Stimulated activated naive CD8-positive, alpha-beta T cell treated with anti-CD3 and anti-CD28 coated beads, Interleukin-15, Interleukin-2, amounts not matched to agents 100 ng/mL and 50 ng/mL, for 24 hours (primary cell): ENCODE measurements at regions not wholly inside any gene's neighbourhood (a gene's known extent, or its start where the extent isn't known, plus 50 kb on each side); places are given as distances from the start of the nearest gene placed in this dataset.

ENCODE experiments used
- H3K27ac Mint-ChIP-seq: one replicate; pipeline ENCODE4 v1.8.0; 2021; ENCODE audit warnings: mild to moderate bottlenecking, mixed read lengths
- H3K27me3 Mint-ChIP-seq: one replicate; pipeline ENCODE4 v1.8.0; 2021; ENCODE audit warnings: mixed read lengths
- H3K36me3 Mint-ChIP-seq: one replicate; pipeline ENCODE4 v1.8.0; 2021; ENCODE audit warnings: low read depth, mixed read lengths
- H3K4me1 Mint-ChIP-seq: one replicate; pipeline ENCODE4 v1.8.0; 2021; ENCODE audit warnings: low read depth, mixed read lengths
- H3K4me3 Mint-ChIP-seq: one replicate; pipeline ENCODE4 v1.8.0; 2021; ENCODE audit warnings: mild to moderate bottlenecking, mixed read lengths
- H3K9me3 Mint-ChIP-seq: one replicate; pipeline ENCODE4 v1.8.0; 2021; ENCODE audit warnings: mixed read lengths

DNA sequence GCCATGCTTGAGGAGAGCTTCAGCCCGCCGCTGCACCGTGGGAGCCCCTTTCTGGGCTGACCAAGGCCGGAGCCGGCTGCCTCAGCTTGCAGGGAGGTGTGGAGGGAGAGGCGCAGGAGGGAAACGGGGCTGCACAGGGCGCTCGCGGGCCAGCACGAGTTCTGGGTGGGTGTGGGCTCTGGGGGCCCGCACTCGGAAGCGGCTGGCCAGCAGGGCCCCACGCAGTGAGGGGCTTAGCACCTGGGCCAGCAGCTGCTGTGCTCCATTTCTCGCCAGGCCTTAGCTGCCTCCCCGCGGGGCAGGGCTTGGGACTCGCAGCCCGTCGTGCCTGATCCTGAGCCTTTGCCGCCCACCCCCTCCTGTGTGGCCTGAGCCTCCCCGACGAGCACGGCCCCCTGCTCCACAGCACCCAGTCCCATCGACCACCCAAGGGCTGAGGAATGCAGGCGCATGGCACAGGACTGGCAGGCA is 1554.0 kb downstream of the KCNT2 start:
- Mint-ChIP-seq H3K36me3 (no peaks in the 10 kb centered on the region), H3K27ac (no peak overlapping the region), H3K9me3 (peaks cover 6% of the 10 kb centered on the region), H3K4me3 (no peak overlapping the region), H3K27me3 (no peaks in the 10 kb centered on the region), H3K4me1 (peaks cover 3% of the 10 kb centered on the region)

DNA sequence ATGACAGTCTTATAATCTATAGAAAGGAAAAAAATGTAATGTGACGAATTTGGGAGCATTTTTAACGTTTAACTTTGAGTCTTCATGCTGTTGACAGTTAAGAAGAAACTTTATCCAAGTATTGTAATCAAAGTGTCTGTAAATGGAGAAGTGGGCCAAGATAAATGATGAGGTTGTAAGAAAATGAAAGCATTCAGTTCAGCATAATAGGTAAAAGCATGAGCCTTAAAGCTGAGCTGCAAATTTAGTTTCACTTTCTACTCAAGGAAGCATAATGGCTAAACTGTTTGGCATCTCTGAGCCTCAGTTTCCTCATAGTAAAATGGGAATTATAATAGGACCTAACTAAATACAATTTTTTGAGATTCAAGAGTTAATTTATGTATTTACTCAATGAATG is 1554.8 kb downstream of the KCNT2 start:
- Mint-ChIP-seq H3K9me3 (peaks cover 6% of the 10 kb centered on the region), H3K27ac (no peak overlapping the region), H3K36me3 (no peaks in the 10 kb centered on the region)

DNA sequence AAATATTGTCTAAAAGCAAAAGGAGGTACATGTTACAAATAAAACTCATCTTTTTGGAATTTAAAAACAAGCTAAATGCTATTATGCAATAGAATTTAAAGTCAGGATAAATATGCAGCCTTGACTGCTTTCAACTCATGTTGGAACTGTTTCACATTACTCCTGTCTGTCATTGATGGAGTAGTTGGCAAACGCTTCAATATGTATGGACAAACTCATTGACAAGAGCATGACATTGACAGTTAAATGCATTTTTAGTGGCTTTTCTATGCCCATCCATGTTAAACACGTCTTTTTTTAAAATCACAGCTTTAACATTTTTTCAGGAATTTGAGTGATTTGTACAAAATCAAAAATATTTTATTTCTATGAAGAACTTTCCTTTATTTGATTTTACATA is 1560.5 kb downstream of the KCNT2 start:
- H3K9me3 Mint-ChIP-seq: peaks cover 4% of the 10 kb centered on the region
- H3K27ac Mint-ChIP-seq: no peak overlapping the region
- H3K27me3 Mint-ChIP-seq: no peaks in the 10 kb centered on the region
- no peak overlapping the region for H3K4me3 Mint-ChIP-seq
- H3K4me1 Mint-ChIP-seq: no peaks in the 10 kb centered on the region
- no peaks in the 10 kb centered on the region for H3K36me3 Mint-ChIP-seq

More for the DNA sequence above, 1554.8 kb downstream of the KCNT2 start:
- H3K27me3 Mint-ChIP-seq: no peaks in the 10 kb centered on the region
- H3K4me3 Mint-ChIP-seq: no peak overlapping the region
- H3K4me1 Mint-ChIP-seq: peaks cover 3% of the 10 kb centered on the region

DNA sequence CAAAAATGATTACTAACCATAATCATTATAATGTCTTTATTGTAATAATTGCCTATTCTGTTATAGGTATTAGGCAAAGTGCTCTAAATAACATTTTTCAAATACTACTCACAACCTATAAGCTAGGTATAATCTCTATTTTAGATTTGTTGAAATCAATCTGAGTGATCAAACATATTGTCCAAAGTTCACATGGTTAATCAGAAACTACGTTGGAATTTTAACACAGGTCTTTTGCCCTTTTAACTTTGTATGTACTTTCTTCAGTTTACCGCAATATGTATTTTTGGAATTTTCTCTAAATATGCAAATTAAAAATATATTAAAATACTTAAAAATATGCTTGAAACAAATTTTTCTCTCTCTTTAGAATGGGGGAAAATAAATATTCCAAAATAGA is 1563.2 kb downstream of the KCNT2 start:
- Mint-ChIP-seq H3K36me3 (no peaks in the 10 kb centered on the region), H3K27ac (no peak overlapping the region), H3K4me1 (no peaks in the 10 kb centered on the region), H3K4me3 (no peak overlapping the region), H3K27me3 (no peaks in the 10 kb centered on the region), H3K9me3 (peaks cover 4% of the 10 kb centered on the region)

DNA sequence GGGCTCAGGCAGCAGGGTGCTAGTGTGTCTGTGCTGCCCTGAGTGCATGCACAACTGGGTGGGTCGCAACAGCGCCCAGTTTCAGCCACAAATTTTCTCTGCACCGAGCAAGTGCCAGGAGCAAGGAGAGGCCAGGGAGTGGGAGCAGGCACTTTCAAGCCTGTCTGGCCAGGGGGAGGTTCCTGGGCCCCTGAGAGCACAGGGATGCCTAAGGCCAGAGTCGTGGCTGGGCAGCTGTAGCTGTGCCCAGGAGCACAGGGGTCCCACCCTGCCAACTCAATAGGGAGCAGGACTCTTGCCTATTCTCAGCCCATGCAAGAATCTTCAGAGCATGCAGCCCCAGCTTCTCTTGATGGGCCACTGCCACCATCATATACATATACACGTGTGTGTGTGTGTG is 1577.4 kb downstream of the KCNT2 start:
- Mint-ChIP-seq H3K4me3 (no peak overlapping the region), H3K4me1 (no peaks in the 10 kb centered on the region), H3K27ac (no peak overlapping the region), H3K27me3 (no peaks in the 10 kb centered on the region), H3K9me3 (peaks cover 4% of the 10 kb centered on the region), H3K36me3 (no peaks in the 10 kb centered on the region)

DNA sequence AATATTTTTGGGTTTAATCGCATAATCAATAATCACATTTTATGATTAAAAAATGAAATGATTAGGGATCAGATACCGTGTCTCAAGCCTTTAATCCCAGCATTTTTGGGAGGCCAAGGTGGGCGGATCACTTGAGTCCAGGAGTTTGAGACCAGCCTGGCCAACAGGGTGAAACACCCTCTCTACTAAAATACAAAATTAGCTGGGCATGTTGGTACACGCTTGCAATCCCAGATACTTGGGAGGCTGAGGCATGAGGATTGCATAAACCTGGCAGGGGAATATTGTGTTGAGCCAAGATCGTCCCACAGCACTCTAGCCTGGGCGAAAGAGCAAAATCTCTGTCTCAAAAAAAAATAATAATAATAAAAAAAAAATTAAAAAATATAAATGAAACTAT is 1581.4 kb downstream of the KCNT2 start:
- Mint-ChIP-seq H3K9me3 (peaks cover 4% of the 10 kb centered on the region), H3K27me3 (no peaks in the 10 kb centered on the region), H3K36me3 (no peaks in the 10 kb centered on the region), H3K4me1 (no peaks in the 10 kb centered on the region), H3K27ac (no peak overlapping the region), H3K4me3 (no peak overlapping the region)

DNA sequence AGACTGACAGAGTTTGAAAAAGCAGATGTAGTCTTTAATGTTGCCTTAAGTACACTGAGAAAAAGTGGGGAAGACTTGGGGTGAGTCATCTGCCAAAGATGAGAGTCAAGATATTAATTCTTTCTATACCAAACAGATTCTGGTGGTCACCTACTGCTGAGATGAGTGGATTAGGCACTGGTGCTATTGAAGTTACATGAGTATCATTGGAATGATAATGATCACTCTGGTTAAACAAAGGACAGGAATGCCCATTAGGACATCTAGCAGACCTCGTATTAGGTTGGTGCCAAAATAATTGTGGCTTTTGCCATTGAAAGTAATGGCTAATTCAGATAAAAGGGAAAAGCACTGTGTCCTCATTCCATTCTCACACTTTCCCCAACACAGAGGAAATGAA is 1588.9 kb downstream of the KCNT2 start:
- Mint-ChIP-seq H3K9me3 (no peaks in the 10 kb centered on the region), H3K4me3 (no peak overlapping the region), H3K36me3 (no peaks in the 10 kb centered on the region), H3K27me3 (no peaks in the 10 kb centered on the region), H3K27ac (no peak overlapping the region), H3K4me1 (no peaks in the 10 kb centered on the region)

DNA sequence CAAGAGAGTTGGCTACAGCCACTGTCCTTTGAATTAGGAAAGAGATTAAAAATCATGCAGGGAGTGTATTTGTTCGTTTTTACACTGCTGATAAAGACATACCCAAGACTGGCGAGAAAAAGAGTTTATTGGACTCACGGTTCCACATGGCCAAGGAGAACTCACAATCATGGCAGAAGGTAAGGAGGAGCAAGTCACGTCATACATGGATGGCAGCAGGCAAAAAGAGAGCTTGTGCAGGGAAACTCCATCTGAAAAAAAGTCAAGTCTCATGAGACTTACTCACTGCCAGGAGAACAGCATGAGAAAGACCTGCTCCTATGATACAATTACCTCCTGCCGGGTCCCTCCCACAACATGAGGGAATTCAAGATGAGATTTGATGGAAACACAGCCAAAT is 1595.2 kb downstream of the KCNT2 start:
- H3K4me3 Mint-ChIP-seq: no peak overlapping the region
- no peaks in the 10 kb centered on the region for H3K27me3 Mint-ChIP-seq
- no peaks in the 10 kb centered on the region for H3K4me1 Mint-ChIP-seq
- peaks cover 3% of the 10 kb centered on the region for H3K9me3 Mint-ChIP-seq
- H3K36me3 Mint-ChIP-seq: no peaks in the 10 kb centered on the region
- H3K27ac Mint-ChIP-seq: no peak overlapping the region

DNA sequence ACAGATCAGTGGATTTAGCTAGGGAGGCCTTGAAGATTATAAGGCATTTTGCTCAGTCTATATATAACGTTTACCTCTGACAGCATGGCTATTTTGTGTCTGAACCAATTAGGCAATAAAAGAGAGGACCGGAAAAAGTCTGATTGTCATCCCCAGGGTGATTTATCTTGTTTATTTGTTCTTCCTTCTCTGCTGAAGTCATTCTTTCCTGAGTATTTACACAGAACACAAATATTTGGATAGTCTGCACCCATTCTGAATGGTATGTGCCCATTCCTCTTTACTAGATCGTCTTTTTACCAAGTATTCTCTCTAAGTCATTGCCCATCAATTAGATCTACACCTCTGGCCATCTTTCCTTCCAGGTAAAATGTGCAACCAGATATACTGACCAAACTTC is 1602.9 kb downstream of the KCNT2 start:
- no peaks in the 10 kb centered on the region for H3K4me1 Mint-ChIP-seq
- no peak overlapping the region for H3K27ac Mint-ChIP-seq
- H3K27me3 Mint-ChIP-seq: no peaks in the 10 kb centered on the region
- H3K9me3 Mint-ChIP-seq: no peaks in the 10 kb centered on the region
- H3K4me3 Mint-ChIP-seq: no peak overlapping the region
- no peaks in the 10 kb centered on the region for H3K36me3 Mint-ChIP-seq

DNA sequence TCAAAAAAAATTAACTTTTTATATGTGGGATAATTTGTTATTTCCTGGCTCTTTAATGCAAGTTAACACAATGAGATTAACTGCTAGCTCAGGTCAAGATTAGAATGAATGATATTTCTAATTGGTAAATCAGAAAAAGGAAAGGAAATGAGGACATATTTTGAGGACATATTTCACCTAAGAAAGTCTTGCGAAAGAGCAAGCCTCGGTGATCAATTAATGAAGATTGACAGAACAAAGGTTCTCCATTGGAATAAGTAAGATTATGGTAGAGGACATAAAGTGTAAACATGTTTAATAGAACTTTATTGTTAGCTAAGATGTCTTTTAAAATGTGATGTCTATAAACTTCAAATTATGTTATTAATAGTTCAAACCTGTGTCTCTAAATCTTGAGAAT is 1617.8 kb downstream of the KCNT2 start:
- no peaks in the 10 kb centered on the region for H3K9me3 Mint-ChIP-seq
- H3K4me1 Mint-ChIP-seq: no peaks in the 10 kb centered on the region
- H3K4me3 Mint-ChIP-seq: no peak overlapping the region
- H3K27me3 Mint-ChIP-seq: no peaks in the 10 kb centered on the region
- H3K36me3 Mint-ChIP-seq: no peaks in the 10 kb centered on the region
- H3K27ac Mint-ChIP-seq: no peak overlapping the region

DNA sequence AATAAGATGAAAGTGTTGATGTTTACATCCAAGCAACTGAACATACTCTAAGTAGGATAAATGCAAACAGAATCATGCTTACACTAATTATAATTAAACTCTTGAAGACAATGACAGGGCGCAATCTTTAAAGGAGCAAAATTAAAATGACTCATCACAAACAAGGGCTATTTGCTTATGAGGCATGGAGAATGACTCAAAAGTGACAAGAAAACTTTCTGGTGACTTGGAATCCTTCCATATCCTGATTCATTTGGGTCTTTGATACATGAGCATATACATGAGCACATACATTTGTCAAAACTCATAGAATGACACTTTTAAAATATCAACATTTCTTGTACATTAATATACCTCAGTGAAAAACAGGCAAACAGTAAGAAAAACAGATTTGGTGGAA is 1632.3 kb downstream of the KCNT2 start:
- no peak overlapping the region for H3K4me3 Mint-ChIP-seq
- no peaks in the 10 kb centered on the region for H3K27me3 Mint-ChIP-seq
- no peak overlapping the region for H3K27ac Mint-ChIP-seq
- H3K4me1 Mint-ChIP-seq: no peaks in the 10 kb centered on the region
- peaks cover 5% of the 10 kb centered on the region for H3K9me3 Mint-ChIP-seq
- H3K36me3 Mint-ChIP-seq: no peaks in the 10 kb centered on the region

DNA sequence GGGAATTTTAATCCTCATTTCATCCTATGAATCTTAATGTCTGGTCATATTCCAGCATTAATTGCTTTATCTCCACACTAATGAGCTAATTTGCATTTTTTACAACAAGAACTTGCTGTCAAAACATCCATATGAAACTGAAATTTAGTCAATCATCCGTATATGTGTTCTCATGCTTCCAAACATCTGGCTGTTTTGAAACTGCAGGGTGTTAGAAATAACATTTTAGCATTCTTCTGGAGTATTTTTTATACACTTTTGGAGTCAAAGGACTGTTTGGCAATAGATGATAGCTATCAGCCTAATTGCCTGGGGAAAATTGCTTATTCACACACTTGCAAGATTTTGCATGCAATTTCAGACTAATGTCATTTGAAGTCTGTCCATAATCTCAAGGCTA is 1639.3 kb downstream of the KCNT2 start:
- no peaks in the 10 kb centered on the region for H3K27me3 Mint-ChIP-seq

DNA sequence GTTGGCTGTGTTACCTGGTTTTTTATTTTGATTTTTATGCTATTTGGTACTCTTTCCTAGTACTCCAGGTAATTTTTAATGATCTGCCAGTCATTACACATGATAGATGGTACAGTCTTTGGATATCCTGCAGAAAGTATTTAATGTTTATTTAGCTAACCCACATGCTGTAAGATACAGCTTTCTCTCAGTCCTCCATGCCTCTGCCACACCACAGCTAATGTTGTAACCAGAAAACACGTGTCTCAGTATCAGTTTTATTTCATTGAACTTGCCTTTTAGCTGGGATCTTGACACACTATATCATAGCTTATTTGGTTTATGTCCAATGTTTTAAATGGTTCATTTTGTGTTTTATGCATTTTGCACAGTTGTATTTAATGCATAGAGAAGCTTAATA is 1648.4 kb downstream of the KCNT2 start:
- Mint-ChIP-seq H3K27ac (no peak overlapping the region), H3K27me3 (no peaks in the 10 kb centered on the region), H3K4me1 (no peaks in the 10 kb centered on the region), H3K36me3 (no peaks in the 10 kb centered on the region), H3K4me3 (no peak overlapping the region), H3K9me3 (no peaks in the 10 kb centered on the region)

More for the DNA sequence above, 1639.3 kb downstream of the KCNT2 start:
- H3K4me1 Mint-ChIP-seq: no peaks in the 10 kb centered on the region
- no peak overlapping the region for H3K4me3 Mint-ChIP-seq
- no peak overlapping the region for H3K27ac Mint-ChIP-seq
- H3K9me3 Mint-ChIP-seq: no peaks in the 10 kb centered on the region
- H3K36me3 Mint-ChIP-seq: no peaks in the 10 kb centered on the region

DNA sequence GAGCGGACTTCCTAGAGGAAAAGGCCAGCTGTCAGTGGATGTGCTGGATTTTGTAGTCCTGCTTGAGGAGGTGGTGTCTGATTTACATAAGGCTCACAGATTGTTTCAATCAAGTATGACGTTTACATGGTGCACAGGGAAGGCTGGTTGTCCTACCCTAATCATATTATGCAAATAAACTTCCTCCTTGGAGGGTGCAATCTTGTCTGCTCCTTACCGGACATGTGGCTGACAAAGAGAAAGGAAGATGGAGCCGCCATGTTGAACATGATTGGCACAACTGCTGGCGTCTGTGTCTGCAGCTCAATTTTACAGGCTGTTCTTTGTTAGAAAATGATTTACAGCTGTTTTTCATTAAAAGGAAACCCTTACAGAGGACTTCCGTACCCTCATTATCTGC is 1656.1 kb downstream of the KCNT2 start:
- no peak overlapping the region for H3K27ac Mint-ChIP-seq
- no peaks in the 10 kb centered on the region for H3K4me1 Mint-ChIP-seq
- H3K9me3 Mint-ChIP-seq: no peaks in the 10 kb centered on the region
- no peak overlapping the region for H3K4me3 Mint-ChIP-seq
- H3K27me3 Mint-ChIP-seq: no peaks in the 10 kb centered on the region
- H3K36me3 Mint-ChIP-seq: no peaks in the 10 kb centered on the region

DNA sequence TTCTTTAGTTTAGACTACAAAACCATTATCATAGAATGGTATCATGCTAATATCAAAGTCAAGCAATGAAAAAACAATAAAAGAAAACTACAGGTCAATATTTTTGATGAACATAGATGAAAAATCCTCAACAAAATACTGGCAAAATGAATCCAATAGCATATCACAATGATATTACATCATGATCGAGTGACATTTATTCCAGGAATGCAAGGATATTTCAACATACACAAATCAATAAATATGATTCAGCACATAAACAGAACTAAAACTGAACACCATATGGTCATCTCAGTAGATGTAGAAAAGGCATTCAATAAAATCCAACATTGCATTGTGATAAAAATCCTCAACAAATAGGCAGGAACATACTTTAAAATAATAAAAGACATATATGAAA is 1657.7 kb downstream of the KCNT2 start:
- Mint-ChIP-seq H3K4me3 (no peak overlapping the region), H3K4me1 (no peaks in the 10 kb centered on the region), H3K27ac (no peak overlapping the region), H3K9me3 (no peaks in the 10 kb centered on the region), H3K36me3 (no peaks in the 10 kb centered on the region), H3K27me3 (no peaks in the 10 kb centered on the region)

DNA sequence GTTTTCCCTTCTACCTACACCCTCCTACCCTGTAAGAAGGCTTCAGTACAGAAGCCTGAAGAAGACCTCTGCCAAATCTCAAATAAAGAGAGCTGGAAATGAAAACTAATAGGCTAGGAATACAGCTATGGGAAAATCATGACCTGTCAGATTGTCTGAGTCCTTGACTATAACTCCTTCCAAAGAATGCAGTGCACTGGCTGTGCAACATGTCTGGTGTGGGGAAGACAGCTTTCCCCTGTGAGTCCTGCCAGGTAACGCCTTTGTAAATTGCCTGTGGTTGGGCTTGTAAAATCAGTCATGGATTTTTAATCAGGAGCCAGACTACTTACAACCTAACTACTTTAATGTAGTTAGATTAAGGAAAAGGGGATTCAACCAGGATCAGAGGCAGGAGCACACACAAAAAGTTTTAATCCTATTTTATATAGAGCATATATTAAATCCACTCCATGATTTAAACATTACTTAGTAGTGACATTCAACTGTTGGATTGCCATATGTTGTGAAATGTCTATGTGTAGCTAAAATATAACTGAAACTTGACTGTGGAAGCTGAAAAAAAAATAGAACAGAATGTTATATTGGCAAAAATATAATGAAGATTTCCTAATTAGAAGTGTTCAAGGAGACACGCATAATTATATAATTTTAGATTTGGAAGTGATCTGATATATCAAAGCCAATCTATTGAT is 1667.8 kb downstream of the KCNT2 start:
- no peaks in the 10 kb centered on the region for H3K27me3 Mint-ChIP-seq
- H3K36me3 Mint-ChIP-seq: no peaks in the 10 kb centered on the region
- no peak overlapping the region for H3K27ac Mint-ChIP-seq
- no peak overlapping the region for H3K4me3 Mint-ChIP-seq
- H3K4me1 Mint-ChIP-seq: no peaks in the 10 kb centered on the region
- no peaks in the 10 kb centered on the region for H3K9me3 Mint-ChIP-seq
